ENCODE measurements at regions not wholly inside any gene's neighbourhood (a gene's known extent, or its start where the extent isn't known, plus 50 kb on each side); places are given as distances from the start of the nearest gene placed in this dataset.

GRCh38 chr9:22240619-22241018 lies 206.0 kb upstream of the DMRTA1 start (continued):
- TF ChIP-seq SKIL (IDR thresholded peaks at IDR 0.05; ENCODE audit: low read depth, poor library complexity, severe bottlenecking) (peak; percentile 24), MXI1 (IDR thresholded peaks at IDR 0.05; ENCODE audit: low read depth, low read length) (no peak), RELB (IDR thresholded peaks at IDR 0.05; ENCODE audit: low read depth) (peak; percentile 53), IRF4 (IDR thresholded peaks at IDR 0.05; ENCODE audit: low read depth, low read length) (peak; percentile 88), RUNX3 (IDR thresholded peaks at IDR 0.05; ENCODE audit: low read length) (peak; percentile 67), MTA2 (IDR thresholded peaks at IDR 0.05; ENCODE audit: low read depth) (peak; percentile 19; the same call in 1 of the 2 replicates), MEF2A (IDR thresholded peaks at IDR 0.05; ENCODE audit: insufficient read depth, low read depth, low read length) (peak; percentile 93), NR2F1 (conservative IDR thresholded peaks at IDR 0.05) (peak; percentile 58; the same call in 1 of the 2 replicates), BCL11A (IDR thresholded peaks at IDR 0.05; ENCODE audit: low read depth, low read length) (0 out of 2 replicates have a peak, but pooled peaks have one; percentile 41), RCOR1 (conservative IDR thresholded peaks at IDR 0.05; ENCODE audit: low read depth, low read length) (0 out of 2 replicates have a peak, but pooled peaks have one; percentile 25), RBBP5 (conservative IDR thresholded peaks at IDR 0.05) (no peak), POU2F2 (IDR thresholded peaks at IDR 0.05; ENCODE audit: borderline replicate concordance, low read depth, low read length) (peak; percentile 52; the same call in 1 of the 3 replicates), NFYA (IDR thresholded peaks at IDR 0.05; ENCODE audit: borderline replicate concordance, low read depth, low read length) (no peak), NFIC (IDR thresholded peaks at IDR 0.05; ENCODE audit: low read depth, low read length) (peak; percentile 81)
- TF ChIP-seq, protein P1, sequence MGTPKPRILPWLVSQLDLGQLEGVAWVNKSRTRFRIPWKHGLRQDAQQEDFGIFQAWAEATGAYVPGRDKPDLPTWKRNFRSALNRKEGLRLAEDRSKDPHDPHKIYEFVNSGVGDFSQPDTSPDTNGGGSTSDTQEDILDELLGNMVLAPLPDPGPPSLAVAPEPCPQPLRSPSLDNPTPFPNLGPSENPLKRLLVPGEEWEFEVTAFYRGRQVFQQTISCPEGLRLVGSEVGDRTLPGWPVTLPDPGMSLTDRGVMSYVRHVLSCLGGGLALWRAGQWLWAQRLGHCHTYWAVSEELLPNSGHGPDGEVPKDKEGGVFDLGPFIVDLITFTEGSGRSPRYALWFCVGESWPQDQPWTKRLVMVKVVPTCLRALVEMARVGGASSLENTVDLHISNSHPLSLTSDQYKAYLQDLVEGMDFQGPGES (IDR thresholded peaks at IDR 0.05) = no peak
- TF ChIP-seq, protein P2, sequence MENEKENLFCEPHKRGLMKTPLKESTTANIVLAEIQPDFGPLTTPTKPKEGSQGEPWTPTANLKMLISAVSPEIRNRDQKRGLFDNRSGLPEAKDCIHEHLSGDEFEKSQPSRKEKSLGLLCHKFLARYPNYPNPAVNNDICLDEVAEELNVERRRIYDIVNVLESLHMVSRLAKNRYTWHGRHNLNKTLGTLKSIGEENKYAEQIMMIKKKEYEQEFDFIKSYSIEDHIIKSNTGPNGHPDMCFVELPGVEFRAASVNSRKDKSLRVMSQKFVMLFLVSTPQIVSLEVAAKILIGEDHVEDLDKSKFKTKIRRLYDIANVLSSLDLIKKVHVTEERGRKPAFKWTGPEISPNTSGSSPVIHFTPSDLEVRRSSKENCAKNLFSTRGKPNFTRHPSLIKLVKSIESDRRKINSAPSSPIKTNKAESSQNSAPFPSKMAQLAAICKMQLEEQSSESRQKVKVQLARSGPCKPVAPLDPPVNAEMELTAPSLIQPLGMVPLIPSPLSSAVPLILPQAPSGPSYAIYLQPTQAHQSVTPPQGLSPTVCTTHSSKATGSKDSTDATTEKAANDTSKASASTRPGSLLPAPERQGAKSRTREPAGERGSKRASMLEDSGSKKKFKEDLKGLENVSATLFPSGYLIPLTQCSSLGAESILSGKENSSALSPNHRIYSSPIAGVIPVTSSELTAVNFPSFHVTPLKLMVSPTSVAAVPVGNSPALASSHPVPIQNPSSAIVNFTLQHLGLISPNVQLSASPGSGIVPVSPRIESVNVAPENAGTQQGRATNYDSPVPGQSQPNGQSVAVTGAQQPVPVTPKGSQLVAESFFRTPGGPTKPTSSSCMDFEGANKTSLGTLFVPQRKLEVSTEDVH (IDR thresholded peaks at IDR 0.05; ENCODE audit: low read depth, partially characterized antibody) = no peak
- TF ChIP-seq, protein P3, sequence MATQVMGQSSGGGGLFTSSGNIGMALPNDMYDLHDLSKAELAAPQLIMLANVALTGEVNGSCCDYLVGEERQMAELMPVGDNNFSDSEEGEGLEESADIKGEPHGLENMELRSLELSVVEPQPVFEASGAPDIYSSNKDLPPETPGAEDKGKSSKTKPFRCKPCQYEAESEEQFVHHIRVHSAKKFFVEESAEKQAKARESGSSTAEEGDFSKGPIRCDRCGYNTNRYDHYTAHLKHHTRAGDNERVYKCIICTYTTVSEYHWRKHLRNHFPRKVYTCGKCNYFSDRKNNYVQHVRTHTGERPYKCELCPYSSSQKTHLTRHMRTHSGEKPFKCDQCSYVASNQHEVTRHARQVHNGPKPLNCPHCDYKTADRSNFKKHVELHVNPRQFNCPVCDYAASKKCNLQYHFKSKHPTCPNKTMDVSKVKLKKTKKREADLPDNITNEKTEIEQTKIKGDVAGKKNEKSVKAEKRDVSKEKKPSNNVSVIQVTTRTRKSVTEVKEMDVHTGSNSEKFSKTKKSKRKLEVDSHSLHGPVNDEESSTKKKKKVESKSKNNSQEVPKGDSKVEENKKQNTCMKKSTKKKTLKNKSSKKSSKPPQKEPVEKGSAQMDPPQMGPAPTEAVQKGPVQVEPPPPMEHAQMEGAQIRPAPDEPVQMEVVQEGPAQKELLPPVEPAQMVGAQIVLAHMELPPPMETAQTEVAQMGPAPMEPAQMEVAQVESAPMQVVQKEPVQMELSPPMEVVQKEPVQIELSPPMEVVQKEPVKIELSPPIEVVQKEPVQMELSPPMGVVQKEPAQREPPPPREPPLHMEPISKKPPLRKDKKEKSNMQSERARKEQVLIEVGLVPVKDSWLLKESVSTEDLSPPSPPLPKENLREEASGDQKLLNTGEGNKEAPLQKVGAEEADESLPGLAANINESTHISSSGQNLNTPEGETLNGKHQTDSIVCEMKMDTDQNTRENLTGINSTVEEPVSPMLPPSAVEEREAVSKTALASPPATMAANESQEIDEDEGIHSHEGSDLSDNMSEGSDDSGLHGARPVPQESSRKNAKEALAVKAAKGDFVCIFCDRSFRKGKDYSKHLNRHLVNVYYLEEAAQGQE (IDR thresholded peaks at IDR 0.05; ENCODE audit: low read depth, low read length) = no peak
